Smooth muscle cell (in vitro differentiated cells): ENCODE measurements at regions not wholly inside any gene's neighbourhood (a gene's known extent, or its start where the extent isn't known, plus 50 kb on each side); places are given as distances from the start of the nearest gene placed in this dataset.
"Not testable (repeated sequence)": the region's sequence is repeated elsewhere in the genome, so short reads cannot be mapped to it uniquely, and the experiment has no call there.

Experiments used
- DNase-seq: peaks from one replicate; lab custom pipeline; 2025; ENCODE audit not compliant: unreplicated experiment; lab: John Stamatoyannopoulos, UW
- H2AFZ ChIP-seq: fragments of 200-600 bp; sonication (generic); 2 replicates; pipeline ENCODE4 v1.6.0; 2016; ENCODE audit warnings: antibody characterized with exemption, low read depth, mild to moderate bottlenecking
- H3F3A ChIP-seq: fragments of 200-600 bp; sonication (generic); 2 replicates; pipeline ENCODE4 v1.6.0; 2017; ENCODE audit warnings: antibody characterized with exemption, low read depth
- H3K27ac ChIP-seq: fragments of 200-600 bp; sonication (generic); 2 replicates; pipeline ENCODE4 v1.5.1; 2016; ENCODE audit warnings: low read depth, mild to moderate bottlenecking
- H3K27me3 ChIP-seq: fragments of 200-600 bp; sonication (generic); 2 replicates; pipeline ENCODE4 v1.6.1; 2016; ENCODE audit warnings: low read depth, mild to moderate bottlenecking
- H3K36me3 ChIP-seq: fragments of 200-600 bp; sonication (generic); 2 replicates; pipeline ENCODE4 v1.5.1; 2016; ENCODE audit warnings: low read depth
- H3K4me1 ChIP-seq: fragments of 200-600 bp; sonication (generic); 2 replicates; pipeline ENCODE4 v1.5.1; 2016; ENCODE audit warnings: low read depth
- H3K4me2 ChIP-seq: fragments of 200-600 bp; sonication (generic); 2 replicates; pipeline ENCODE4 v1.6.0; 2016; ENCODE audit warnings: mild to moderate bottlenecking
- H3K4me3 ChIP-seq: fragments of 200-600 bp; sonication (generic); 2 replicates; pipeline ENCODE4 v1.5.1; 2016; ENCODE audit warnings: mild to moderate bottlenecking
- H3K79me2 ChIP-seq: fragments of 200-600 bp; sonication (generic); 2 replicates; pipeline ENCODE4 v1.6.0; 2016; ENCODE audit warnings: low read depth, mild to moderate bottlenecking
- H3K9ac ChIP-seq: fragments of 200-600 bp; sonication (generic); 2 replicates; pipeline ENCODE4 v1.6.0; 2016; ENCODE audit warnings: low read depth
- H3K9me3 ChIP-seq: fragments of 200-600 bp; sonication (generic); replicated peaks from 2 replicates; pipeline ENCODE4 v1.5.1; 2016; ENCODE audit warnings: low read depth
- H4K20me1 ChIP-seq: fragments of 200-600 bp; sonication (generic); 2 replicates; pipeline ENCODE4 v1.6.0; 2016; ENCODE audit warnings: low read depth
- CTCF ChIP-seq: fragments of 200-600 bp; sonication (generic); IDR thresholded peaks from 2 replicates; pipeline ENCODE4 v1.5.1; 2017; ENCODE audit warnings: borderline replicate concordance, mild to moderate bottlenecking, antibody characterized with exemption; ENCODE audit not compliant: insufficient read depth, poor library complexity, severe bottlenecking
- WGBS: methylation state at CpG from one replicate; pipeline ENCODE4 v1.1.7; 2016; ENCODE audit warnings: low lambda C conversion rate; 5-methylcytosine and 5-hydroxymethylcytosine counted together

GRCh38 chr19:23984911-23985310, 70.2 kb downstream of the ZNF726 start:
- not testable (repeated sequence) for H4K20me1 ChIP-seq, DNase-seq, H3K4me1 ChIP-seq, H3K79me2 ChIP-seq, H3F3A ChIP-seq, H3K4me3 ChIP-seq, H3K36me3 ChIP-seq, H3K27me3 ChIP-seq, H3K4me2 ChIP-seq, H2AFZ ChIP-seq, H3K27ac ChIP-seq, H3K9ac ChIP-seq, H3K9me3 ChIP-seq
- WGBS, result 57% methylated on average over 1 of the region's 1 CpG

GRCh38 chr19:23986623-23987022, 71.9 kb downstream of the ZNF726 start:
- no peak for DNase-seq
- Histone ChIP-seq H3K79me2 (no peaks in the 10 kb centered on the region), H4K20me1 (no peaks in the 10 kb centered on the region), H3F3A (no peaks in the 10 kb centered on the region), H3K27me3 (no peaks in the 10 kb centered on the region), H3K9ac (no peak overlapping the region), H3K4me3 (no peak overlapping the region), H3K9me3 (peaks cover 3% of the 10 kb centered on the region), H3K4me1 (no peaks in the 10 kb centered on the region), H2AFZ (no peak overlapping the region), H3K4me2 (no peak overlapping the region), H3K27ac (no peak overlapping the region), H3K36me3 (no peaks in the 10 kb centered on the region)
- TF ChIP-seq CTCF, result no peak
- WGBS, result 61% methylated on average over 1 of the region's 1 CpG

- H2AFZ ChIP-seq, result no peak overlapping the region
- H3K79me2 ChIP-seq, result no peaks in the 10 kb centered on the region
- H3K27me3 ChIP-seq, result no peaks in the 10 kb centered on the region
- H4K20me1 ChIP-seq, result no peaks in the 10 kb centered on the region
- H3K4me1 ChIP-seq, result no peaks in the 10 kb centered on the region
- peaks cover 3% of the 10 kb centered on the region for H3K9me3 ChIP-seq
- 77% methylated on average over 1 of the region's 1 CpG for WGBS
- no peak for DNase-seq
- H3K4me3 ChIP-seq, result no peak overlapping the region
- no peaks in the 10 kb centered on the region for H3K36me3 ChIP-seq
- H3F3A ChIP-seq, result no peaks in the 10 kb centered on the region
- no peak overlapping the region for H3K9ac ChIP-seq
- no peak overlapping the region for H3K4me2 ChIP-seq
- TF ChIP-seq CTCF, result no peak
- no peak overlapping the region for H3K27ac ChIP-seq
Observed at GRCh38 chr19:23991170-23991569, 76.5 kb downstream of the ZNF726 start.

GRCh38 chr19:23992348-23992747, 77.7 kb downstream of the ZNF726 start:
- Histone ChIP-seq H4K20me1 (no peaks in the 10 kb centered on the region), H3K27ac (no peak overlapping the region), H3K9ac (no peak overlapping the region), H3K4me1 (no peaks in the 10 kb centered on the region), H3K4me2 (no peak overlapping the region), H3F3A (no peaks in the 10 kb centered on the region), H3K79me2 (no peaks in the 10 kb centered on the region), H3K4me3 (no peak overlapping the region), H3K27me3 (no peaks in the 10 kb centered on the region), H2AFZ (no peak overlapping the region), H3K9me3 (peaks cover 3% of the 10 kb centered on the region), H3K36me3 (no peaks in the 10 kb centered on the region)
- 82% methylated on average over 3 of the region's 3 CpGs for WGBS
- DNase-seq, result no peak
- TF ChIP-seq CTCF, result no peak
